Mesodermal cell (in vitro differentiated cells): ENCODE measurements at regions not wholly inside any gene's neighbourhood (a gene's known extent, or its start where the extent isn't known, plus 50 kb on each side); places are given as distances from the start of the nearest gene placed in this dataset.
"Not testable (repeated sequence)": the region's sequence is repeated elsewhere in the genome, so short reads cannot be mapped to it uniquely, and the experiment has no call there.

ENCODE experiments used
- H3K27ac ChIP-seq: 2 replicates; pipeline ENCODE4 v1.7.0; 2013; ENCODE audit warnings: mild to moderate bottlenecking, low read depth, low read length, moderate library complexity; ENCODE audit not compliant: severe bottlenecking
- H3K36me3 ChIP-seq: 2 replicates; pipeline ENCODE4 v1.7.1; 2013; ENCODE audit warnings: mild to moderate bottlenecking, low read length, moderate library complexity; ENCODE audit not compliant: control insufficient read depth, insufficient read depth
- H3K4me1 ChIP-seq: one replicate; pipeline ENCODE4 v1.7.1; 2013; ENCODE audit warnings: mild to moderate bottlenecking, low read length; ENCODE audit not compliant: insufficient read depth, control insufficient read depth, poor library complexity, severe bottlenecking
- H3K4me3 ChIP-seq: 2 replicates; pipeline ENCODE4 v1.7.0; 2013; ENCODE audit warnings: low read length, control low read depth, mild to moderate bottlenecking; ENCODE audit not compliant: insufficient read depth, poor library complexity, severe bottlenecking; ENCODE audit errors: extremely low read depth
- H3K9me3 ChIP-seq: 2 replicates; pipeline ENCODE4 v1.7.1; 2013; ENCODE audit warnings: mild to moderate bottlenecking, low read length, moderate library complexity; ENCODE audit not compliant: control insufficient read depth
- WGBS, 2 experiments: methylation state at CpG; one replicate each; pipeline ENCODE4 v1.1.5; 2013; ENCODE audit warnings: missing lambda C conversion rate in 2 of 2; ENCODE audit not compliant: insufficient coverage in 2 of 2; 5-methylcytosine and 5-hydroxymethylcytosine counted together

- H3K27ac ChIP-seq, result no peak overlapping the region
- no peaks in the 10 kb centered on the region for H3K4me1 ChIP-seq
- no peaks in the 10 kb centered on the region for H3K36me3 ChIP-seq
- no peaks in the 10 kb centered on the region for H3K9me3 ChIP-seq
- WGBS, 2 experiments, result no CpG with 5 or more reads among the region's 1 CpG
- H3K4me3 ChIP-seq, result no peak overlapping the region
These were observed 105.0 kb upstream of the ANKRD50 start for GRCh38 chr4:124817531-124817930.

GRCh38 chr4:124812203-124812602 lies 99.7 kb upstream of the ANKRD50 start:
- 87 to 93% methylated on average over 4 of the region's 6 CpGs for WGBS, 2 experiments
- H3K36me3 ChIP-seq, H3K27ac ChIP-seq: not testable (repeated sequence)

GRCh38 chr4:124810827-124811226 lies 98.3 kb upstream of the ANKRD50 start:
- no peak overlapping the region for H3K27ac ChIP-seq
- H3K4me1 ChIP-seq, result no peaks in the 10 kb centered on the region
- no peaks in the 10 kb centered on the region for H3K36me3 ChIP-seq
- no peak overlapping the region for H3K4me3 ChIP-seq
- H3K9me3 ChIP-seq, result no peaks in the 10 kb centered on the region

More at GRCh38 chr4:124812203-124812602, 99.7 kb upstream of the ANKRD50 start:
- H3K9me3 ChIP-seq, H3K4me1 ChIP-seq, H3K4me3 ChIP-seq: not testable (repeated sequence)

GRCh38 chr4:124807421-124807820 lies 94.9 kb upstream of the ANKRD50 start:
- H3K27ac ChIP-seq, result no peak overlapping the region
- WGBS, 2 experiments, result 71 to 86% methylated on average over 1 of the region's 1 CpG
- no peaks in the 10 kb centered on the region for H3K4me1 ChIP-seq
- H3K36me3 ChIP-seq, result no peaks in the 10 kb centered on the region
- no peak overlapping the region for H3K4me3 ChIP-seq
- no peaks in the 10 kb centered on the region for H3K9me3 ChIP-seq

- Histone ChIP-seq H3K4me1 (no peaks in the 10 kb centered on the region), H3K36me3 (no peaks in the 10 kb centered on the region), H3K9me3 (no peaks in the 10 kb centered on the region), H3K27ac (no peak overlapping the region), H3K4me3 (no peak overlapping the region)
- 85 to 89% methylated on average over 2 of the region's 2 CpGs for WGBS, 2 experiments
These were observed 93.9 kb upstream of the ANKRD50 start for GRCh38 chr4:124806403-124806802.

- Histone ChIP-seq H3K4me1 (no peaks in the 10 kb centered on the region), H3K27ac (no peak overlapping the region), H3K4me3 (no peak overlapping the region), H3K36me3 (no peaks in the 10 kb centered on the region), H3K9me3 (no peaks in the 10 kb centered on the region)
These were observed 92.1 kb upstream of the ANKRD50 start for GRCh38 chr4:124804584-124804983.

GRCh38 chr4:124804041-124804440 lies 91.5 kb upstream of the ANKRD50 start:
- Histone ChIP-seq H3K9me3 (no peaks in the 10 kb centered on the region), H3K4me1 (no peaks in the 10 kb centered on the region), H3K36me3 (no peaks in the 10 kb centered on the region), H3K4me3 (no peak overlapping the region), H3K27ac (no peak overlapping the region)
- 83 to 89% methylated on average over 3 of the region's 4 CpGs for WGBS, 2 experiments

GRCh38 chr4:124803641-124804040 lies 91.1 kb upstream of the ANKRD50 start:
- no peak overlapping the region for H3K4me3 ChIP-seq
- WGBS, 2 experiments, result no CpG with 5 or more reads among the region's 1 CpG
- no peaks in the 10 kb centered on the region for H3K36me3 ChIP-seq
- no peaks in the 10 kb centered on the region for H3K4me1 ChIP-seq
- no peak overlapping the region for H3K27ac ChIP-seq
- H3K9me3 ChIP-seq, result no peaks in the 10 kb centered on the region

- Histone ChIP-seq H3K36me3 (no peaks in the 10 kb centered on the region), H3K9me3 (no peaks in the 10 kb centered on the region), H3K4me3 (no peak overlapping the region), H3K4me1 (no peaks in the 10 kb centered on the region), H3K27ac (no peak overlapping the region)
- WGBS, 2 experiments, result 100% methylated on average over 1 of the region's 1 CpG; no CpG with 5 or more reads in 1 of the 2 experiments
These were observed 90.5 kb upstream of the ANKRD50 start for GRCh38 chr4:124803026-124803425.

- no CpG with 5 or more reads among the region's 3 CpGs for WGBS, 2 experiments
- H3K4me1 ChIP-seq, result no peaks in the 10 kb centered on the region
- no peak overlapping the region for H3K4me3 ChIP-seq
- no peaks in the 10 kb centered on the region for H3K36me3 ChIP-seq
- H3K27ac ChIP-seq, result no peak overlapping the region
- H3K9me3 ChIP-seq, result no peaks in the 10 kb centered on the region
These were observed 84.7 kb upstream of the ANKRD50 start for GRCh38 chr4:124797223-124797622.

- H3K36me3 ChIP-seq, result no peaks in the 10 kb centered on the region
- no peaks in the 10 kb centered on the region for H3K9me3 ChIP-seq
- H3K27ac ChIP-seq, result no peak overlapping the region
- H3K4me1 ChIP-seq, result no peaks in the 10 kb centered on the region
- H3K4me3 ChIP-seq, result no peak overlapping the region
These were observed 77.9 kb upstream of the ANKRD50 start for GRCh38 chr4:124790471-124790870.

GRCh38 chr4:124786634-124787033 lies 74.1 kb upstream of the ANKRD50 start:
- H3K4me1 ChIP-seq, result no peaks in the 10 kb centered on the region

More at GRCh38 chr4:124786634-124787033, 74.1 kb upstream of the ANKRD50 start:
- H3K9me3 ChIP-seq, result no peaks in the 10 kb centered on the region
- H3K27ac ChIP-seq, result no peak overlapping the region
- H3K4me3 ChIP-seq, result no peak overlapping the region
- H3K36me3 ChIP-seq, result no peaks in the 10 kb centered on the region
- WGBS, 2 experiments, result no CpG with 5 or more reads among the region's 2 CpGs
